Activated CD8-positive, alpha-beta memory T cell treated with anti-CD3 and anti-CD28 coated beads, Interleukin-2, amount 50 U/mL, for 24 hours (primary cell): ENCODE measurements at regions not wholly inside any gene's neighbourhood (a gene's known extent, or its start where the extent isn't known, plus 50 kb on each side); places are given as distances from the start of the nearest gene placed in this dataset.
"Not testable (repeated sequence)": the region's sequence is repeated elsewhere in the genome, so short reads cannot be mapped to it uniquely, and the experiment has no call there.

Experiments
- DNase-seq: peaks from one replicate; pipeline ENCODE4 v3.0.0-alpha.2; 2020; ENCODE audit errors: extremely low read depth

DNA sequence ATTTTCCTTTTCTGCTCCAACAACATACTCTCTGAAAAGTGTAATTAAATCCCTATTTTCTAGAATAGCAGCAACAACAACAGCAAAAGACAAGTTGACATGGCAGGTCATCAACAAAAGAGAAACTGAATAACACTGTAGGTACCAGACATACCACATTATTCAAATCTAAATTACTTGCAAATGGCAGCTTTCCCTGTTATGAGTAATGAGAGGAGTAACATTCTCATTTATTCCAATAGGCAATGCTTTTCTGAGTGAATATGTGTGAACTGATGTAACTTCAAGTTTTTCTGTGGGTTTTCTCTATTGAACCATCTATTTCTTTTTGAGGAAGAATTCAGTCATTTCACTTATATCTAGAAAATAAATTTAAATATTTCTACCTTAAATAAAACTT lies 501.5 kb downstream of the TRIB2 start:
- no peak for DNase-seq

DNA sequence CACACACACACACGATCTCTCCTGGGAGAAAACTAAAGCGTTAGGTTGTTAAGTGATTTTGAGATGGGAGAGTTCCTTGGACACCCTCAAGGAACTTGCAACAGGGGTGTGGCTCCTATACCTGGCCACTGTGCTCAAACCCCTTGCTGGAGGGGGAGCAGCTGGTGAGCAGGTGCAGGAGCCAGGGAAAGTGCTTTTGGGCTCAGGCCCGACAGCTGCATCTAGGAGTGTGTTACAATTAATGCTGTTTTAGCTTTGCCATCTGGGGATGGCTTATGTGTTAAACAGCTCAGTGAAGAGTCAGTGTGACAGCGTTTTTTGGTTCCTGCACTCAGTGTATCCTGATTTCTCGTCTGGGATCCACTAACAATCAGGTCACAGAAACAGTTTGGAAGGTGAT lies 510.8 kb downstream of the TRIB2 start:
- no peak for DNase-seq

DNA sequence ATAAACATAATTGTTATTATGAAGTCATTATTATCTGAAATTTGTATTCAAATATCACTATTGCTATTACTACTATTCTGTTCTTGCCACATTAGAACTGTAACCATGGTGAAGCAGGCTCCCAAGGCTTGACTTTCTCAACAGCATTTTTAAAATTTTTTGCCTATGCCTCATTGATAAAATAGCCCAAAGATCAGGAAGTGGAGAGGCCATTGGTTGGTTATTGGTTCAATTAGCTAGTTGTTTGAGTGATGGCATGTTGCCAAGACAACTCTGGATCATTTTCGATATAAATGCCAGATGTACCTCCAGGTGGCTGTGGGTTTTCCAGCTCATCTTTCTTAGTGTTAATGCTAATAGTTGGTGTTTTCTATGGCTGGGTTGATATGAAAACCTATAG lies 513.5 kb downstream of the TRIB2 start:
- DNase-seq: no peak

DNA sequence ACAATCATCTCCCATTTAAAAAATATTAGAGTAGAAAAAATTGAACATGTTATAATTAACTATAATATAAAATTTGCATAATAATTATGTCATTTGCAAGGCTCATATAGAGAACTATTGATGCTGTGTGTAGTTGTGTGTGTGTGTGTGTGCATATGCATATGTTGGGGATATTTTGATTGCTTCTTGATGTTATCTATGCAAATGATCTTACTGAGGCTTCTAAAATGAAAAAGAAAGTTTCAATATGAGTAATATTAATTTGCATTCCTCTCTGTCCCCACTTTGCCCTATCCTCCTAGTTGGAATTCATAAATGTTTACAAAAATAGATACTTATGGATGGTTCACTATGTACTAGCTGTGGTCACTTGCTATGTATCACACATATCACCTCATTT lies 523.3 kb downstream of the TRIB2 start:
- no peak for DNase-seq

DNA sequence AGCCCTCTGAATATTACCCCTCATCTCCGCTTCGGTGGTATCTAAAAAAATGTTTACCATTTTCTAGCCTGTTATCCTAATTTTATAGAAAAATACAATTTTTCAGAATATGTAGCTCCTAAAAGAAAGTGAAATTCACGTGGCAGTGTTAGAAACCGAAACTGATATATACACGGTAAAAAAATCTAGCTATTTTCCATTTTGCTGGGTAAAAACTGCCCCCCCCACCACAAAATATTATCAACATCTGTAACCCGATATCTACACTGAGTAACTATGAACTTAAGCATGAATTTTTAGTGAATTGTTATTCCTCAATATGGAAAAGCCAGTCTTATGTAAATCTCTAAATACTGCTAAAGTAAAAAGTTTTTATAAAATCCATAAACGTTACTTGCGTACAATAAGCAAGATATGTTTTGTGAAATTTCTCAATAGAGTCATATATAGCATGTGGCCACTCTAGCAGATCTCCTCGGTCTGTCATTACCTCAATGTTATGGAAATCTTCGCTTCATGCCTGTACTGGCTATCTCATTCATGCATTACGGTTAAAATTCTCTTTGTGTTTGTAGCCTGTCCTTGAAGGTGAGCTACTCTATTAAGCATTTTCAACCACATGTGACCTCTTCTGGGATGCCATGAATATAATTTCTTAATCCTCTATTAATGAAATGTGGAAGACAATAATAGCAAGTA lies 524.2 kb downstream of the TRIB2 start:
- no peak for DNase-seq

DNA sequence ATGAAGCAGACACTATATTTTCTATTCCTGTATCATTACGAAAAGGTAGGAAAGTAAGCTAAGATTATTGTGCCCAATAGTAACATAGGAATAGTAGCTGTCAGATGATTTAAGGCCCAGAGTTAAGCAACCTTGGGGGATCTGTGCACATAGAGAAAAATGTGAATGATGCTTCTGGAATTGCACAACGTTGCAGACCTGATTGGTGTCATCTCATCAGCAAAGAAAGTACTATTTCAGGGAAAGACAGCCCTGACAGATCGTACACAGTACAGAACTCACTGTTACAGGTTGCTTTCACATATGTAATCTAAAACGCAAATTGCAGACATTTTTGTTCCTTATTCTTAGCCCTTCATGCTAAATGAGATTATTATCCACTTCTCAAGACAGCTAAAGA lies 535.9 kb downstream of the TRIB2 start:
- DNase-seq: no peak

DNA sequence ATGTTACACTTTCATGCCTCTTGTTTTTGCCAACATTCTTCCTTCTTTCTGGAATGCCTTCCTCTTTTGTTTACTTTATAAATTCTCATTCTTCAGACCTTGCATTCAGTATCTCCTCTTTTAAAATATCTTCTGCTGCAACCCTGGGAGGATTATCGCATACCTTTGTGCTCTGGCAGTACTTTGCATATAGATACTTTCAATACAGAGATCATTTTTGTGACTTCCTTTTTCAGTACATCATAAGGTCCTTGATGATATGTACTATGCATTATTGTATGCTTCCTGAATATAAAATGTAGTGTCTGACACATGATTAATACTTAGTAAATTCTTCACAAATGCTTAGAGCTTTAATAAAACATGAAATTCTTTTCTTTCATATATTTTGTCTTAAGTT lies 538.7 kb downstream of the TRIB2 start:
- DNase-seq: no peak

DNA sequence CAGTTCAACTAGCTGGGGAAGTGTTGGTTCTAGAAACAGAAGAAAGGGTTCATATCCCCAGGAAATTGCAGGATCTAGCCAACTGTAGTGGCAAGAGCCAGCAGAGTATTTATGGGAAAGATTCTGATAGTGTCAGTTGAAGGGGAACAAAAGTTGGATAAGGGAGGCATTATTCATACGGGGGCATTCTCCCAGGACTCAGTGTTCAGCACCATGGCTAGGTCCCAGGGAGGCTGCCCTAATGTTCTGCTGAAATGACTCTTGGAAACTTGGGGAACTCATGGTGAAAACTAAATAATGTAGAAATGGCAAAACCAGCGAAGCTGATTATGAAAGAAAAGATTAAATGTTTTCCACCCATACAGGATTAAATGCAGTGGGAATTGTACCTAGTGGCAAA lies 543.7 kb downstream of the TRIB2 start:
- DNase-seq: no peak

DNA sequence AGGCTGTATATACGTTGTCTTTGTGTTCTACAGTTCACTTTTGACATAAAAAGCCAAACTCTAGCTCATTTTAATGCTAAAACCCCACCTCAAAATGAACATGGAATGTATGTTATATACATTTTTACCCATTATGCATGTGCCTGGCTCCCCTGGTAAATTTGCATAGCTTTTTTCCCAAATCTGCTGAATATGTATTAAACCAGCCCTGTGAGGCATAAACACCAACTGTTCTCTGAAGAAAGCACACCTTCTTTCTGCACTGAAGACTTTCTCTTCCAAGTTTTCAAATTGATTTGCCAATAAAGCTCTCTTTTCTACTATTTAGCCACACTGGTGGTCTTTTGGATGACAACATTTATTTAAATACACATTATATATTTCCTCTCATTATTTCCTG lies 549.4 kb downstream of the TRIB2 start:
- DNase-seq: no peak

DNA sequence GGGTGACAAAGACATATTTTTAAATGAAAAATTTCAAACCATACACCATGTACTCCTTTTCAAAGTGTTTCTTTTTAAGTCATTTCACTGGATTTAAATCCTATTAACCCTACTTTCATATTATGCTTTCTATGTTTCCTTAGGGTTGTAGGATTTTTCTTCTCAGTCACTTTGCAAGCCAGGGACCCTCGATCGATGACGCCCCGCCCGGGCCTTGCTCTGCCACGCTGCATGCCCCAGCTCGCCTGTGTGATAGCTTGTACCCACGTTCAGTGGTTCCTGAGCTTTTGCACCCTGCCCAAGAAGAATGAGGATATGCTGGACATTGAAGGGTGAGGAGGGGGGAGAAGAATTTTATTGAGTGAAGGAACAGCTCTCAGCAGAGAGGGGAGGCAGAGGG lies 568.0 kb downstream of the TRIB2 start:
- DNase-seq: no peak

DNA sequence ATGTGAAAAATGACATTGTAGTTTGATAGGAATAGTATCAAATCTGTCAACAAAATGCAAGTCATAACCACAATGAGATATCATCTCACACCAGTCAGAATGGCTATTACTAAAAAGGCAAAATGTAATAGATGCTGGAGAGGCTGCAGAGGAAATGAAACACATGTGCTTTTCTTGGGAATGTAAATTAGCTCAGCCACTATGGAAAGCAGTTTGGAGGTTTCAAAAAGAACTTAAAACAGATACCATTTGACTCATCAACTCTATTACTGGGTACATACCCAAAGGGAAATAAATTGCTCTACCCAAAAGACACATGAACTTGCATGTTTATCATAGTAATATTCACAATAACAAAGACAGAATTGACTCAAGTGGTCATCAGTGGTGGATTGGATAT lies 572.6 kb downstream of the TRIB2 start:
- no peak for DNase-seq

DNA sequence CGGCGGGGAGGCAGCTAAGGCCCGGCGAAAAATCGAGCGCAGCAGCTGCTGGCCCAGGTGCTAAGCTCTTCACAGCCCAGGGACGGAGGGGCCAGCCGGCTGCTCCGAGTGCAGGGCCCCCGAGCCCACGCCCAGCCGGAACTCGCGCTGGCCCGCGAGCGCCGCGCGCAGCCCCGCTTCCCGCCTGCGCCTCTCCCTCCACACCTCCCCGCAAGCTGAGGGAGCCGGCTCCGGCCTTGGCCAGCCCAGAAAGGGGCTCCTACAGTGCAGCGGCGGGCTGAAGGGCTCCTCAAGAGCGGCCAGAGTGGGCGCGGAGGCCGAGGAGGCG lies 591.7 kb downstream of the TRIB2 start:
- not testable (repeated sequence) for DNase-seq

DNA sequence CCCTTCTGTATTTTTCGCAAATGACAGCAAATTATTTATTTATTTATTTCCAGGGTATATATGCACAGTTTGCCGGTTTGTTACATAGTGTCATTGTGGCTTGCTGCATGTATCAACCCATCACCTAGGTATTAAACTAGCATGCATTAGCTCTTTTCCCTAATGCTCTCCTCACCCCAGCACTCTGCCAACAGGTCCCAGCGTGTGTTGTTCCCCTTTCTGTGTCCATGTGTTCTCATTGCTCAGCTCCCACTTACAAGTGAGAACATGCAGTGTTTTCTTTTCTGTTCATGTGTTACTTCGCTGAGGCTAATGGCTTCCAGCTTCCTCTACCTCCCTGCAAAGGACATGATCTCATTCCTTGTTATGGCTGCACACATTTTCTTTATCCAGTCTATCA lies 592.3 kb downstream of the TRIB2 start:
- DNase-seq: no peak

DNA sequence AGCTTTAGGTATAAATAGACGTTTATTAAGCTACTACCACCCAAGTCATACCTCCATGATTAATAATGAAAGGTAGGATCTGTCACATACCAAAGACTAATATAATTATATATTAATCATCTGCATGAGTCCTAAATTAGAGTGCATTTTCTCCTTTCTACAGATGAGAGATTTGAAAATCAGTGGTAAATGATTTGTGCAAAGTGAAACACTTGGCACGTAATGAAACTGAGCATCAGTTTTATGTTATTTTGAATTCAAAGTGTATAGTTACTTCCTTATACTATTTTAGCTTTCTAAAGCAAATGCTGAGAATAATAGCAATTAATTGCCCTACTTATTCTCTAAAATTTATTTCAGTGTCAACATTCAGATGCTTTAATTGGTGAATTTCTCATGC lies 615.3 kb downstream of the TRIB2 start:
- no peak for DNase-seq

DNA sequence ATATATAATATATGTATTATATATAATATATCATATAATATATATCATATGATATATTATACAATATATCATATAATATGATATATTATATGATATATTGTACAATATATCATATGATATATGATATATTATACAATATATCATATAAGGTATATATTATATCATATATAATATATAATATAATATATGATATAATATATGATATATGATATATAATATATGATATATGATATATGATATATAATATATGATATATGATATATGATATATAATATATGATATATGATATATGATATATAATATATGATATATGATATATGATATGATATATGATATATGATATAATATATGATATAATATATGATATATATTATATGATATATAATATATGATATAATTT lies 617.3 kb downstream of the TRIB2 start:
- DNase-seq: not testable (repeated sequence)

DNA sequence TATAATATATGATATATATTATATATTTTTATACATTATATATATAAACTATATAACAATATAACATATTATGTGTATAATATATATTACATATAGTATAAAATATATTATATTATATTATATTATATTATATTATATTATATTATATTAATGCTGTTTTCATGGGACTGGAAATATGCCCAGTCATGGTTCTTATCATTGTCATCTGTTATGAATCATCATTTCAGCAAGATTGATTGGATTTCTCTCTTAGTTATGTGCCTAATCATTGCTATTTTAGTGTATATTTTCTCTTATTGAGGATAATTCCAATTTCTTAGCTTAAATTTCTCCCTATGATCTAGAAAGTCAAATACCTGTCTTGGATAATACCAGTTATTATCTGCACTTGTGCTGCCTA lies 617.8 kb downstream of the TRIB2 start:
- DNase-seq: no peak

DNA sequence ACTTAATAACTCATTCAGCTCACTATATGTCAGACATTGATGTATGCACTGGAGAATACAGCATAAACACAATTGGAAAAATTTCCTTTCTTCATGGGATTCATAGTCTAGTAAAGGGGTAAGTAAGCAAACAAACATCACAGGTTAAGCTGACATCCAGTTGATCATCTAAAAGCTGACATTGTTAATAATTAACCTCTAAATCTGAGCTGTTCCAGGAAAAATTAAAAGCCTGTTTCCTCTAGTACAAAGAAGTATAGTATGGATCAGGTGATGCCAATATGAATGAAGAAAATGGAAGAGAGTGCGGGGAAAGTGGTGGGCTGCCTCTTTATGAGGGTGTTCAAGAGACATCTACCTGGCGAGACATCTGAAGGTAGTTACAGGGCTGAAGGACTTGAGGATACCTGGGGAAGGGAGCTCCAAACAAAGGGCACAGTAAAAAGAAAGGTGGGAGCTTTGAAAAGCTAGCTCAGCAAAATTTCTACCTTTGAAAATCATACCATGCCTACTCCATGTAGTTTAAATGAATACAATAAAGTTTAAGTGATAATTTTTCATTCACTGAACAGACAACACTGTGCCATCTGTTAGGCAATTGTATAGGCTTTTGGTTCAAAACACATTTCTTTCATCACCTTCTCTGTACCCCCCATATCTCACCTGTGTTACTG lies 619.3 kb downstream of the TRIB2 start:
- no peak for DNase-seq

DNA sequence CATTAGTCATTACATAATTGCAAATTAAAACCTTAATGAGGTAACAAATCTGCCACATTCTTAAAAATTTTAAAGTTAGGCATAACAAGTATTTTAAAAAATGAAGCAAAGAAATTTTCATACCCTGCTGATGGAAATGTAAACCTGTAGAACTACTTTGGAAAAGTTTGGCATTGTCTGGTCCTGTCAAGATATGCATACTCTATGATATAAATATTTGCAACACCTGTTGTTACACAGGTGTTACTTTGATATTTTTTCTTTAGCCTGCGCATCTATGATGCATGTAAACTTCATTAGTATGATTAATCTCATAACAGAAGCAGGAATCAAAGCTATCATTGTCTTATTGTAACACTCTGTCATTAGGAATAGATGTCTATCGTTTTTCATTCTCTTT lies 634.3 kb downstream of the TRIB2 start:
- DNase-seq: no peak

DNA sequence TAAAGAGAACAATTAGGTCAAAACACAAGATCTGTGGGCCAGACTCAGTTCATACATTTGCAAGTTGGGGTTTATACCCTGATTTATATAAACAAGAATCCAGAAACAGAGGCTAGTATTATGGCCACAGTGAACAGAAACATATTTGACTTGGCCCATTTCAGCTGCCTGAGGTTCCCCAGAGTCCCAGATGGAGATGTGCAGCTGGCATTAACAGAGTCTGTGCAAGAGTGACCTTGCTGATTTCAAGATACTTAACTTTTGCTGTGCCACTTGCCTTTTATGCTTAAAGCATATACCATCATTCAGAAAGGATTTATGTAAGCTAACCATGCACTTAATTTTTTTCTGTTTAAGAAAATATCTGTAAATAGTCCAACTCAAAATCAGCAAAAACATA lies 636.3 kb downstream of the TRIB2 start:
- no peak for DNase-seq

DNA sequence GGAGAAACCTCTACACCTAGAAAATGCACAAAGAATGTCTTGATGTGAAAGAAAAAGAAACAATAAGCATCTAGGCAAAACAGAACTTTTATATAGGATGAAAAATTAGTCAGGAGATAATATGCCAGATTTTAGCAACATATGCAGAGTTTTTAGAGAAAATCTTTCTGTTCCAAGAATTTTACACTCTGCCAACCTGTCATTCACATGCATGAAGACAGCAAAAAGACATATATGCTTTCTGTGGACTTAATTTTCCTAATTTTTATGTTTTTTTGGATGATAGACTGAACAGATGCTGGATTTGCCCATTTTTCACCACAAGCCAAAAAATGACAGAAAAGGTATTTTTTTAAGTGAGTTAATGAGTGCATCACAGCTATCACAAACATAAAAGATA lies 637.3 kb downstream of the TRIB2 start:
- no peak for DNase-seq

DNA sequence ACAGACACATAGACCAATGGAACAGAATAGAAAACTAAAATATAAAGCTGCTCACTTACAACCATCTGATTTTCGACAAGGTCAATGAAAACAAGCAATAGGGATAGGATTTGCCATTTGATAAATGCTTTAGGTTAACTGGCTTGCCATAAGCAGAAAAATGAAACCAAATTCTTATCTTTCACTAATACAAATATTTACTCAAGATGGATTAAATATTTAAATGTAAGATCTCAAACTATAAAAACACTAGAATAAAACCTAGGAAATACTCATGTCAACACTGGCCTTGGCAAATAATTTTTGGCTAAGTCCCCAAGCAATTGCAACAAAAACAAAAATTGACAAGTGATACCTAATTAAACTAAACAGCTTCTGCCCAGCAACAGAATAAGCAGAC lies 665.2 kb downstream of the TRIB2 start:
- DNase-seq: not testable (repeated sequence)

DNA sequence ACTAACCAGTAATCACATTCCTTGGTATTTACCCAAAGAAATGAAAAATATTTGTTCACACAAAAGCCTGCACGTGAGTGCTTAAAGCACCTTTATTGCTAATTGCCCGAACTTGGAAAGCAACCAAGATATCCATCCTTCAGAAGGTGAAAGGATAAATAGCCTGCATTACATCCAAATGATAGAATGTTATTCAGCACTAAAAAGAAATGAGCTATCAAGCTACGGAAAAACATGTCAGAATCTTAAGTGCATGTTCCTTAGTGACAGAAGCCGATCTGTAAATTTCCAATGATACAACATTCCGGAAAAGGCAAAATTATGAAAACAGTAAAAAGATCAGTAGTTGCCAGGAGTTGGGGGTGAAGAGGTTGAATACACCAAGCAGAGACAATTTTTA lies 672.4 kb downstream of the TRIB2 start:
- not testable (repeated sequence) for DNase-seq

DNA sequence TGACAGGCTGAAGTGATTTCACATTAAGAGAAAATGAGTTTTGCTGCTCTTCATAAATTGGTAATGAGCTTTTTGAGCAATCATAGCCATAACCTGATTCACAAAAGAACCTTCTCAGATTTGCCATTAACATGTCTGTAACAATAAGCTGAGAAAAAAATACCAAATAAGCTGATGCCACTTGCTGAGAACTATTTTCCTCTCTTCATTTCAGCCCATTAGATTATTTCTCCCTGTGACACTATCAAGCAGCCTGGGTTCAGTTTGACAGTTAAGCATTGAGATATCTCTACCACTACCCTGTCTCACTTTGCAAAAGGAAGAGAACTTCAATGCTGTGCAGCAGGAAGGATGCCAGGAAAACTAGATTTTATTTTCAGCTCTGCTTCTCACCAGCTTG lies 673.9 kb downstream of the TRIB2 start:
- DNase-seq: no peak

DNA sequence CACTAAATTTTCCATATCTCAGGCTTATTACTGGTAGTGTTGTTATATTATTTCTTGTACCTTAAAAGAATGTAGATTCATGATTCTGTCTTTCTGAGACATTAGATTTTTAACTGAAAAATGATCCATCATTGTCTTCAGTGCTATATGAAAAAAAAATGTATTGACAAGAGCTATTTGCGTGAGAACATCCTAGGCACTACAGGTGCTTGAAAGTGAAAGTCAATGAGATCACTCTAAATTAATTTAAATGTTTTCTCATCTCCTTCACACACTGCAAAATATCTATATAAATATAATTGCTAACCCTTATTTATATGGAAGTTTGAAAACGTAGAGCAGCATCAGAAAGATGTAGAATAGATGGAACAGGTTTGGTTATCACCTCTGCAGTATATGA lies 684.6 kb downstream of the TRIB2 start:
- DNase-seq: no peak
